RWPE1 (cell line): ENCODE measurements at regions not wholly inside any gene's neighbourhood (a gene's known extent, or its start where the extent isn't known, plus 50 kb on each side); places are given as distances from the start of the nearest gene placed in this dataset.
"Not testable (repeated sequence)": the region's sequence is repeated elsewhere in the genome, so short reads cannot be mapped to it uniquely, and the experiment has no call there.

Source experiments
- CTCF ChIA-PET: fragments of 350-600 bp; sonication (Branson Sonifier 250); formaldehyde crosslinking; extraction: SDS; loops from one replicate; lab custom pipeline; 2021; lab: Yijun Ruan, JAX
- POLR2A ChIA-PET: fragments of 400-600 bp; formaldehyde crosslinking; extraction: SDS; loops from one replicate; lab custom pipeline; 2020; ENCODE audit warnings: antibody characterized with exemption; ENCODE audit not compliant: low non-redundant PET; lab: Yijun Ruan, JAX
- DNase-seq: peaks from one replicate; pipeline ENCODE4 v3.0.0; 2012; ENCODE audit warnings: low spot score
- H3K27ac ChIP-seq: fragments of 450-650 bp; 2 replicates; pipeline ENCODE4 v1.5.1; 2017
- TF ChIP-seq, protein P1 (sequence below): fragments of 450-650 bp; conservative IDR thresholded peaks from 2 replicates; pipeline ENCODE4 v1.5.1; 2017; ENCODE audit warnings: low read depth, mild to moderate bottlenecking

- POLR2A ChIA-PET, result no interaction called here
- no peak for DNase-seq
- CTCF ChIA-PET, result no interaction called here
- no peak overlapping the region for H3K27ac ChIP-seq
- TF ChIP-seq, protein P1, sequence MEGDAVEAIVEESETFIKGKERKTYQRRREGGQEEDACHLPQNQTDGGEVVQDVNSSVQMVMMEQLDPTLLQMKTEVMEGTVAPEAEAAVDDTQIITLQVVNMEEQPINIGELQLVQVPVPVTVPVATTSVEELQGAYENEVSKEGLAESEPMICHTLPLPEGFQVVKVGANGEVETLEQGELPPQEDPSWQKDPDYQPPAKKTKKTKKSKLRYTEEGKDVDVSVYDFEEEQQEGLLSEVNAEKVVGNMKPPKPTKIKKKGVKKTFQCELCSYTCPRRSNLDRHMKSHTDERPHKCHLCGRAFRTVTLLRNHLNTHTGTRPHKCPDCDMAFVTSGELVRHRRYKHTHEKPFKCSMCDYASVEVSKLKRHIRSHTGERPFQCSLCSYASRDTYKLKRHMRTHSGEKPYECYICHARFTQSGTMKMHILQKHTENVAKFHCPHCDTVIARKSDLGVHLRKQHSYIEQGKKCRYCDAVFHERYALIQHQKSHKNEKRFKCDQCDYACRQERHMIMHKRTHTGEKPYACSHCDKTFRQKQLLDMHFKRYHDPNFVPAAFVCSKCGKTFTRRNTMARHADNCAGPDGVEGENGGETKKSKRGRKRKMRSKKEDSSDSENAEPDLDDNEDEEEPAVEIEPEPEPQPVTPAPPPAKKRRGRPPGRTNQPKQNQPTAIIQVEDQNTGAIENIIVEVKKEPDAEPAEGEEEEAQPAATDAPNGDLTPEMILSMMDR, result no peak
Measured at GRCh38 chr6:8943073-8943472, 507.7 kb upstream of the SLC35B3 start.

- DNase-seq, result no peak
- no peak overlapping the region for H3K27ac ChIP-seq
- ChIA-PET CTCF (no interaction called here), POLR2A (no interaction called here)
- TF ChIP-seq, protein P1, result no peak
Measured at GRCh38 chr6:8941577-8941976, 506.2 kb upstream of the SLC35B3 start.

DNA sequence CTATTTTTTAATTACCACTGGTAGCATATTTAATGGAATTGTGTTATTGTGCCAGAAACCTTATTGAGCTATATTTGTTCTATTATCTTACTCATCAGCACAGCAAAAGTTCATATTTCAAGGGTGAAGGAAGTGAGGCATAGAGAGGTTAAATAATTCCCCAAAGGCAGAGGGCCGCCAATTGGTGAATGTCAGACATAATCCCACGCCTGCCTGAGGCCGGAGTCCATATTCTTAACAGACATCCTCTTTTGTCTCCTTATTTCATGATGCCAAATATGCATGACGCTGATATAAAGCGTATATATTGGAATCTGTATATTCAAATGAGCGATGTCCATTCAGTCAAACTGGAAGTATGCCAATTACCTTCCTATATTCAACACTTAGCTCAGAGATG, 505.0 kb upstream of the SLC35B3 start:
- POLR2A ChIA-PET, result no interaction called here
- no peak for DNase-seq
- TF ChIP-seq, protein P1, result no peak
- H3K27ac ChIP-seq, result no peak overlapping the region
- CTCF ChIA-PET, result interaction anchor here (0.6 kb wide), 2 partner anchors 471 to 1205 kb away, joined by 3 read pairs; no protein-coding TSS in a partner anchor

DNA sequence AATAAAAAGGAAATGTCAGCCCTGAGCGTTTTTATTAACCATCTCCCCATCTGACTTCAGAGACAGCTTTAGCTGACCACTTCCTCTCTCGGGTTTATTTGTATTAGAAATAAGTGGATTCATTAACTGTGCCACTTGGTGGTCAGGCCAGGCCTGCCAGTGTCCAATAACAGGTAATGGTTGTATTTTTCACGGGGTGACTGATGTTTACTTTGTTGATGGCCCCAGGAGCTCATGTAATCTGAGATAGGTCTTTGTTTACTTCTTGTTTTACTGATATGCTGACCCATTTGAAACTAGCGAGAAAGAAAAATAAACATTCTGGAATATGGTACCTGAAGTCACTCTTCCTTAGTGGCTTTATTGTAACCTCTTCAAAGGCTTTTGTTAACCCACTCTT, 504.3 kb upstream of the SLC35B3 start:
- POLR2A ChIA-PET, result no interaction called here
- CTCF ChIA-PET, result no interaction called here
- no peak for DNase-seq
- TF ChIP-seq, protein P1, result no peak
- H3K27ac ChIP-seq, result no peak overlapping the region

DNA sequence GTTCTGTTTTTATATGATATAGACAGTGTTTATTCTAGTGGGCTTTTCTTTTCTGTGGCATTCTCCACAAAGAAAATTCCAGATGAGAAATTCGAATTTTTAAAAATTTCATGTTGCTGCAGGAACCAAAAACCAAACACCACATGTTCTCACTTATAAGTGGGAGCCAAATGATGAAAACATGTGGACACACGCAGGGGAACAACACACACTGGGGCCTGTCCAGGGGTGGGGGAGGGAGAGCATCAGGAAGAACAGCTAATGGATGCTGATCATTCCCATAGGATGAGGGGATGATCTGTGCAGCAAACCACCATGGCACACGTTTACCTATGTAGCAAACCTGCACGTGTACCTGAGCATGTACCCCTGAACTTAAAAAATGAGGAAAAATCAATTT, 499.0 kb upstream of the SLC35B3 start:
- ChIA-PET CTCF (no interaction called here), POLR2A (no interaction called here)
- H3K27ac ChIP-seq, result no peak overlapping the region
- DNase-seq, result no peak
- TF ChIP-seq, protein P1, result no peak

GRCh38 chr6:8930009-8930408, 494.7 kb upstream of the SLC35B3 start:
- ChIA-PET POLR2A (no interaction called here), CTCF (interaction anchor here (0.6 kb wide), 2 partner anchors 88 to 288 kb away, joined by 3 read pairs; no protein-coding TSS in a partner anchor)
- TF ChIP-seq, protein P1, result no peak
- no peak overlapping the region for H3K27ac ChIP-seq
- DNase-seq, result no peak

- DNase-seq, POLR2A ChIA-PET: not testable (repeated sequence)
Measured at GRCh38 chr6:8920244-8920643, 484.9 kb upstream of the SLC35B3 start.

More at GRCh38 chr6:8920244-8920643, 484.9 kb upstream of the SLC35B3 start:
- CTCF ChIA-PET, H3K27ac ChIP-seq: not testable (repeated sequence)
